ENCODE measurements at regions not wholly inside any gene's neighbourhood (a gene's known extent, or its start where the extent isn't known, plus 50 kb on each side); places are given as distances from the start of the nearest gene placed in this dataset.

GRCh38 chr9:734831-735511, 106.5 kb upstream of the DMRT1 start:
- Histone ChIP-seq H3K36me3 (peaks cover 12% of the 10 kb centered on the region), H3K27ac (no peak overlapping the region), H3K27me3 (no peaks in the 10 kb centered on the region), H3K4me1 (ENCODE audit: control insufficient read depth in 1 of 2, insufficient read depth in 1 of 2, low read depth in 1 of 2, low read length in 1 of 2) (no peaks in the 10 kb centered on the region), H3K4me3 (ENCODE audit: low read depth in 1 of 2, low read length in 1 of 2) (no peak overlapping the region), H3K9me3 (no peaks in the 10 kb centered on the region)
- TF ChIP-seq CTCF (IDR thresholded peaks at IDR 0.05): no peak

- no peak for TF ChIP-seq CTCF (IDR thresholded peaks at IDR 0.05)
- H3K36me3 ChIP-seq: peaks cover 21% of the 10 kb centered on the region
- H3K4me1 ChIP-seq (ENCODE audit: control insufficient read depth in 1 of 2, insufficient read depth in 1 of 2, low read depth in 1 of 2, low read length in 1 of 2): no peaks in the 10 kb centered on the region
- no peaks in the 10 kb centered on the region for H3K9me3 ChIP-seq
- H3K27ac ChIP-seq: no peak overlapping the region
- H3K4me3 ChIP-seq (ENCODE audit: low read depth in 1 of 2, low read length in 1 of 2): no peak overlapping the region
- no peaks in the 10 kb centered on the region for H3K27me3 ChIP-seq
These were observed 103.9 kb upstream of the DMRT1 start for GRCh38 chr9:737400-738120.

DNA sequence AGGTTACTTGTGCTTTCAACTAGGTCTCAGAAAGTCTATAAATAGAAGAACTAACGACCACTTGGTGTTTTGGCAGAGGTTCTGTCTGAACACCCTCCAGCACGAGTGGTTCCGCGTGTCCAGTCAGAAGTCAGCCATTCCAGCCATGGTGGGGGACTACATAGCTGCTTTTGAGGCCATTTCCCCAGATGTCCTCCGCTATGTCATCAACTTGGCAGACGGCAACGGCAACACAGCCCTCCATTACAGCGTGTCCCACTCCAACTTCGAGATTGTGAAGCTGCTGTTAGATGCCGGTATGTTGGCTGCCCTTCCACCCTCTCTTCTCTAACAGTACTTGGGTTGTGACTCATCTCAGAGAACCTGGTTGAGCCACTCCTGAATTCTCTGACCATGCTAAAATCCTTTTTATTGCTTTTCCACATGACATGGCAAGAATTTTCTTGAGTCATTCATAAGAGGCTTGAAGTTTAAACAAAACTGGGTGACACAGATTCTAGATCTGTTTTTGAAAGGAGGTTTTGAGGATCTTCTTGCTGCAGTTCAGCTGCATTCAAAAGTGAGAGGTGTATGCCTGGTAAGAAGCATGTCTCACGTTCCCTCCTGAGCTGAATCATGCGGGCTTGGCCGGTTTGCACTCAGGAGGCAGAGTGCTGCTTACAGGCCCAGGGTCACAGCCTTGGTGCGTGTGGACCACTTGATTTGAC, 103.1 kb upstream of the DMRT1 start:
- H3K4me1 ChIP-seq (ENCODE audit: control insufficient read depth in 1 of 2, insufficient read depth in 1 of 2, low read depth in 1 of 2, low read length in 1 of 2): no peaks in the 10 kb centered on the region

DNA sequence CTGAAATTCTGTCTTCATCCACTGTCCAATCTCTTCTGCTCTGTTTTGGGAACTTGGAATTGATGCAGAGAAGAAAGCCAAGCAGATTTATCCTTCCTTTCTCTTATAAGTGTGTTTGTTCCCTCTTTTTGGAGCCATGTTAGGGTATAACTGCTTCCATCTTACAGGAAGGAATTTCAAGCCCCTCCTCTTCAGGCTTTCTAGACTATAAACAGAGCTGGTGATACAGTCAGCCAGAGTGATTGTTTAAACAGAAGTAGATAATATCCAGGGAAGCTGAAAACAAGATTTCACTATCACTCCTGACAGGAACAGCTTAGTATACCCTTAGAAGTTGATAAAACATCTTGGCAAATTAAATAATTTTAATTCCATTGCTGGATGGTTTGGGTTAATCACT, 102.1 kb upstream of the DMRT1 start:
- H3K27ac ChIP-seq: no peak overlapping the region
- H3K27me3 ChIP-seq: no peaks in the 10 kb centered on the region
- H3K4me1 ChIP-seq (ENCODE audit: control insufficient read depth in 1 of 2, insufficient read depth in 1 of 2, low read depth in 1 of 2, low read length in 1 of 2): no peaks in the 10 kb centered on the region
- no peak overlapping the region for H3K4me3 ChIP-seq (ENCODE audit: low read depth in 1 of 2, low read length in 1 of 2)
- no peaks in the 10 kb centered on the region for H3K9me3 ChIP-seq
- H3K36me3 ChIP-seq: peaks cover 36% of the 10 kb centered on the region
- TF ChIP-seq CTCF (IDR thresholded peaks at IDR 0.05): no peak

More for the DNA sequence above, 103.1 kb upstream of the DMRT1 start:
- TF ChIP-seq CTCF (IDR thresholded peaks at IDR 0.05): no peak
- Histone ChIP-seq H3K36me3 (peaks cover 29% of the 10 kb centered on the region), H3K9me3 (no peaks in the 10 kb centered on the region), H3K27ac (no peak overlapping the region), H3K27me3 (no peaks in the 10 kb centered on the region), H3K4me3 (ENCODE audit: low read depth in 1 of 2, low read length in 1 of 2) (no peak overlapping the region)

DNA sequence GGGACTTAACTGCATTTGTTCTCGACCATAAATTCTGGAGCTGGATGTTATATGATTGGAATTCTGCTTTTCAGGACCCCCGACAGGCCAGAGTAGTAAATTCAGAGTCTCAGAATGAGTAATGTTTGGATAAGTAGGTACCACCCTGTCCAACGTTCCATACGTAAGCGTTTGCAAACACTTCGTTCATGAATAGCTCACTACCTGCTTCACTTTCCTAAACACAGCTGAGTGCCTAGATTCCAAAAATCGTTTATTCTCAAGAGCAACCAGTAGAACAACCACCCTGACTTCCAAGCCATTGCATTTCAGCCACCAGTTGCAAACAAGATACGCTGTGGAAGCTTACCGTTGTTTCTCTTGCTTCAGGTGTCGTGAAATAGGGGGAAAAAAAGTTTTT, 101.3 kb upstream of the DMRT1 start:
- H3K9me3 ChIP-seq: no peaks in the 10 kb centered on the region
- no peak overlapping the region for H3K4me3 ChIP-seq (ENCODE audit: low read depth in 1 of 2, low read length in 1 of 2)
- H3K4me1 ChIP-seq (ENCODE audit: control insufficient read depth in 1 of 2, insufficient read depth in 1 of 2, low read depth in 1 of 2, low read length in 1 of 2): no peaks in the 10 kb centered on the region
- no peaks in the 10 kb centered on the region for H3K27me3 ChIP-seq
- H3K36me3 ChIP-seq: peaks cover 39% of the 10 kb centered on the region
- H3K27ac ChIP-seq: no peak overlapping the region
- TF ChIP-seq CTCF (IDR thresholded peaks at IDR 0.05): no peak
